GM18907 (cell line): ENCODE measurements at regions not wholly inside any gene's neighbourhood (a gene's known extent, or its start where the extent isn't known, plus 50 kb on each side); places are given as distances from the start of the nearest gene placed in this dataset.

Source experiments
- ATAC-seq: cut with Tn5 transposase; IDR thresholded peaks from one replicate; pipeline ENCODE4 v1.9.1; 2021; ENCODE audit warnings: mild to moderate bottlenecking, moderate library complexity; ENCODE audit not compliant: unreplicated experiment

GRCh38 chr14:65794674-65795279 is 382.2 kb downstream of the FUT8 start:
- no peak for ATAC-seq

GRCh38 chr14:65798216-65798615 is 385.7 kb downstream of the FUT8 start:
- no peak for ATAC-seq

GRCh38 chr14:65800694-65801093 is 388.2 kb downstream of the FUT8 start:
- ATAC-seq = no peak

GRCh38 chr14:65802196-65802595 is 389.7 kb downstream of the FUT8 start:
- ATAC-seq = no peak

- no peak for ATAC-seq
These were observed 391.4 kb downstream of the FUT8 start for GRCh38 chr14:65803885-65804284.

GRCh38 chr14:65804439-65805112 is 392.0 kb downstream of the FUT8 start:
- peak; percentile 19 for ATAC-seq

GRCh38 chr14:65805113-65805473 is 392.6 kb downstream of the FUT8 start:
- peak; percentile 55 for ATAC-seq

- ATAC-seq = no peak
These were observed 395.9 kb downstream of the FUT8 start for GRCh38 chr14:65808390-65808789.

- no peak for ATAC-seq
These were observed 397.8 kb downstream of the FUT8 start for GRCh38 chr14:65810322-65810721.

- no peak for ATAC-seq
These were observed 401.3 kb downstream of the FUT8 start for GRCh38 chr14:65813760-65814384.

- no peak for ATAC-seq
These were observed 402.6 kb downstream of the FUT8 start for GRCh38 chr14:65815127-65815526.

GRCh38 chr14:65817011-65817410 is 404.5 kb downstream of the FUT8 start:
- ATAC-seq = no peak

GRCh38 chr14:65819569-65819968 is 407.0 kb downstream of the FUT8 start:
- no peak for ATAC-seq

- ATAC-seq = no peak
These were observed 408.8 kb downstream of the FUT8 start for GRCh38 chr14:65821224-65821753.

- peak; percentile 68 for ATAC-seq
These were observed 411.9 kb downstream of the FUT8 start for GRCh38 chr14:65824285-65824977.

- no peak for ATAC-seq
These were observed 412.4 kb downstream of the FUT8 start for GRCh38 chr14:65824978-65825299.

- no peak for ATAC-seq
These were observed 414.4 kb downstream of the FUT8 start for GRCh38 chr14:65826946-65827345.

- ATAC-seq = no peak
These were observed 415.0 kb downstream of the FUT8 start for GRCh38 chr14:65827520-65827919.

GRCh38 chr14:65828396-65828795 is 415.9 kb downstream of the FUT8 start:
- ATAC-seq = no peak

- ATAC-seq = no peak
These were observed 420.1 kb downstream of the FUT8 start for GRCh38 chr14:65832431-65833266.
